ENCODE measurements at regions not wholly inside any gene's neighbourhood (a gene's known extent, or its start where the extent isn't known, plus 50 kb on each side); places are given as distances from the start of the nearest gene placed in this dataset.
A peak's percentile ranks its signal among the peaks of the same experiment; 100 is the strongest.

DNA sequence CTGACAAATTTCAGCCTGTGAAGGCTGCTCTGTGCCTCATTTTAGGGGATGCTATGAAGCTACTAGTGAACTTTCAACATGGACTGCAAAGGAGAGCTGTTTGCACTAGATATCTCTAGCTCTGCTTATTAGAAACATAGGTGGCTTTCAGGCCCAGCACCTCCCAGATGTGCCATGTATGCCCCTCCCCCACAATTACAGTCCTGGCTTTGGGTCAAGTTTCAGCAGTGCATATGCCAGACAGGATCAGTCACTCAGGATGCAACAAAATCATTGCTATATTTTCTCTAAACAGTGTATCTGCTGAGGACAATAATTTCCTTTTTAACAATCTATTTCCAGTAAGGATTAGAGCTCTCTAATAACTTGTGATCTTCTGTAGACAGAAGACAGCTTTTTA lies 178.8 kb upstream of the STAC start:
- no peak for DNase-seq

- no peak for DNase-seq
Measured at GRCh38 chr3:36206956-36207580, 173.2 kb upstream of the STAC start.

DNA sequence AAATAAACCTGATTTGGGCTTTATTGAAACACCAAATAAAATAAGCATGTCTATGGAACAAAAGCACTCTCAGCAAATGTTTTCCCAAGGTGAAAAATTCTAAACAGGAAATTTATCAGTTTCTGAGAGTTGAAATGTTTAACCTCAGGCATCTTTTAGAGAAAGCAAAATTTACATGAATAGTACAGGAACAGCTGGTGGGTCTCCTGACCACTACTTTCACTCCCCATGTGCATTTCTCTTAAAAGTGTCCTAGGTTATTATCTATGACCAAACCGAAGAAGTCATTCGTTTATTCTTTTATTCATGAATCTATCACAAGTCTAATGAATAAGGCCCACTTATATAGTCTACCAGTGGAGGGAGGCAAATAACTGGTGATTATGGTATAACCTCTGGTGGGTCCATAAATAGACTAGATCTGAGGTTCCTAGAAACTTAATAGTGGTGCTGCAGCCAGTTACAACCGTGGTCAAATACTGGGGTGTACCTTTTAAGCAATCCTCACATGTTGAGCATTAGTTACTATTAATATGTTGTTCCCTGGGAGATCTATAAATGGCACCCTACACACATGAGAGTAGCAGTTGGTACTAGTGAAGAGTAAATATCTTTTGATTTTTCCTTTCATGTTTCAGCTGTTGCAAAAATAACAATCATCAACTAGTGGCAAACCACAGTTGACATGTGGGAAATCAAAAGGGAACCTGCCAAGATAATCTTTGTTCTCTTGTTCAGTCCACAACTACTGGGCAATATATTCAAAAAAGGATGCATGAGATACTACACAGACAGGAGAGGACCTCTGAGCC lies 169.3 kb upstream of the STAC start:
- no peak for DNase-seq

DNA sequence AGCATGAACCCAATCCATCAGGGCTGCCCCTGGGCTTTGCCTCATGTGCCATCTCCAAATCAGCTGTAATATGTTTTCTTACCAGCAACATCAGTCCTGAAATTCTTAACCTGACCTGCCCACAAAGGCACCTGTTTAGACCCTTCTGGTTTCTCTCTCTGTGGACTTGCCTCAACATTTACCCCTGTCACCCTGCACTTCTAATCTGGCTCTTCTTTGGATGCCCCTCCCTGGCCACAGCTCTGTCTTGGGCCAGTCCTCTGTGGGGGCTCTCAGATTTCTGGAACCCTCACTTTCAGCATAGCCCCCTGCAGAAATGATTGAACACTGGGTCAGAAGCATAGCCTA lies 168.7 kb upstream of the STAC start:
- no peak for DNase-seq

DNA sequence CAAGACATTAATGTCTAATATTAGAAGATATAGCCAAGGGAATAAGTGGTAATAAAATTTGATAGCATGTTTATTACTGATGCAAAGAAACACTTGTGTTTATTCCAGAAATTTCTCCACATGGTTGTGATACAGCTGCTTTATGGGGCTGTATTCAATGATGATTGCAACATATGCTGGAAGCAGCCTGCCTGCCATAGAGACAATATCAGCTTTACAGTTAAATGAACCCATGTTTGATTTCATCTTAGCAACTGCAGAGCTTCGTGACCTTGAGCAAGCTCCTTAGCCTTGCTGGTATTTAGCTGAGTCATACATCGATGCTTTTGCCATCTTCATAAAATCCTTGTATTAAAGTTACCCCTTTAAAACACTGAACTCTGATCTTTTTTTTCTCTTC lies 168.1 kb upstream of the STAC start:
- no peak for DNase-seq

DNA sequence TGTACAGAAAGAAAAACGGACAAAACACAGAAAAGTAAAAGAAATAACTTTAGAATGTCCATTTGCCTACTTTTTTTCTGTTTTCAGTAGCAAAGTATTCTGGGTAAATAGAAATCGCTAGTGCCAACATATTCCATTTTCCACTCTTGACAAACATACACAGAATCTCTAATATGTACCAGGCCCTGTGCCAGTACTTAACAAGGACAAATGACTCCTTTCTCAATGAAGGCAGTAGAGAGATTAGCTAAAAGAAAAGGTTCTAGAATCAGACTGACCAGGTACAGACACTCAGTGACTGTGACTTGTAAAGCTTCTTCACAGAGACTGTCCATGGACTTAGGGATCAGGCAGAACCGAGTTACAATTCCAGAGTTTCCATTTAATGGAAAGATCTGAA lies 165.8 kb upstream of the STAC start:
- DNase-seq = no peak

DNA sequence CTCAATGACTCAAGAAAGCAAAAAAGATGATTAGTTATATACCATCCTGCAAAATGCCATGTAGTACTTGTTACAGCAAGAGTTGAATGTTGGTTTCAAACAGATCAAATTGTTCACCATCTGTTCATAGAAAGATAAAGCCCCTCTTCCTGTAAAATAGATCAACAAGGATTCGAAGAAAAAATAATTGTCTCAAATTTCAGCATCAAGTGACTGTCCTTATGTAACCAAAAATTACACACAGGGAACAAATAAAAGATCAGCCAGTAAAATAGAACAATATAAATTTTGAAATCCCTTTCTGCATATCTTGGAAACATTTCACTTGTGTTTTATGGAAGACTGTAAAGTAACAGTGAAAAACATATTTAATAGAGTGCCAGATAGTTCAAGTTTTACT lies 165.1 kb upstream of the STAC start:
- DNase-seq = no peak

DNA sequence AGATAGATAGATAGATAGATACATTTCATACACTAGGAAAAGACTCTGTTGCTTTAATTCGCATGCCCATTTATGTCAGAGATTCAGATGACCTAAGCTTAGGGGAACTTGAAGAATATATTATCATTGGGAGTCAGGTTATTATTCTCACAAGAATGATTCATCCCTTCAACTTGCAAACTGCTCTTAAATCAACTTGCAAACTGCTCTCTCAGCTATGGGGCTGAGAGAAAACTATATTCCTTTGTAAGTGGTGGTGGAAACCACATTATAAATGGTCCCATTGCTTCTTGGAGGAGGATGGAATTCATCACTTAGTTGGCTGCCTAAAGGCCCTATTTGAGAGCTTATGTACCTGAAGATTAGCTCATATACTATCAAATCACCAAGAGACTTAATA lies 160.9 kb upstream of the STAC start:
- DNase-seq = no peak

DNA sequence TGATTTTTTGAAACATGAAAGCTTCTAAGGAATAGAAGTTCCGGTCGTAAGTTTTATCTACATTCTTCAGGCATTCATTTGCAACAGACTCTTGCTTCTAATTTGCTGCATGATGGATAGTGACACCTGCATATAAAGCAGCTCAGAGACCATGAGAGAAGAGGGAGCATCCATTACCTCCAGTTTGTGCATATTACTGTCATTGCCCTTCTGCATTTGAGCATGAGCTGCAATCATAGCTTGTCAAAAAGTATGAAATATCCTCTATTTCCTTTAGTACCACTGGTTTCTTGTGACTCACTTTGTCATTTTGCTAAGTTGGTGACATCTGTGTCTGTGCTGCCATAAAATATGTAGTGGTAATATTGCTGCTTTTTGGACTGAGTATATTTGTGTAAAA lies 160.1 kb upstream of the STAC start:
- no peak for DNase-seq

DNA sequence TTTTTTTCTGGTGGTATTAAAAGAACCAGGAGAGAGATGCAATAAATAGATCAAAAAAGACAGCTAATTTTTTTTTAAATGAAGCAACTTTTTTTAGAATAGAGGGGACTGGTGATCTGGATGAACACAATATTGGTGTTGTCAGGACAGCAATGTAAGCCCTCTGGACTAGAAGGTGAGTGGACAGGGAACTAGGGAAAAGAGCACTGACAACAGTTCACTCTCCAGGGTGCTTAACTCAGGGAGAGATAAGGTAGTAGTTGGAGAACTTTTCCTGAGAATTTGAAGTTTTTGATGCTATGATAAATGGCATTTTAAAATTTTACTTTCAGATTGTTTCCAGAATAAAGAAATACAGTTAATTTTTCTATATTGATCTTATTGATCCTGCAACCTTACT lies 158.3 kb upstream of the STAC start:
- no peak for DNase-seq

DNA sequence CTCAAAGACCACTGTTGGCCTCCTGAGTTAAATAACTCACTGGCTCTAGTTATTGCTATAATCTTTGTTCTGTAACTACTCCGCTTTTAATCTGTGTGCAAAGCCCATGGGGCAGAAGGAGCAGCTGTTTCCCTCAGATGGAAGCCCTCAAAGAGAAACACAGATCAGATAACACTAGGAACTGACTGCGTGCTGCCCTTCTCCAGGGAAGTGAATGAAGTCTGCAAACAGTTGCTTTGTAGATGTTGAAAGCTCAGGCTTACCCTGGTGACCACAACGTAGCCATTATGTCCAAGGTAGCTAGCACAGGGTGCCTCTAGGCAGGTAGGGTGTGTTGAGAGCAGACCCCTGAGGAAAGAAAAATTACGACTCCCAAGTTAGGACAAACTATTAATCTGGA lies 152.3 kb upstream of the STAC start:
- DNase-seq = peak; percentile 32

DNA sequence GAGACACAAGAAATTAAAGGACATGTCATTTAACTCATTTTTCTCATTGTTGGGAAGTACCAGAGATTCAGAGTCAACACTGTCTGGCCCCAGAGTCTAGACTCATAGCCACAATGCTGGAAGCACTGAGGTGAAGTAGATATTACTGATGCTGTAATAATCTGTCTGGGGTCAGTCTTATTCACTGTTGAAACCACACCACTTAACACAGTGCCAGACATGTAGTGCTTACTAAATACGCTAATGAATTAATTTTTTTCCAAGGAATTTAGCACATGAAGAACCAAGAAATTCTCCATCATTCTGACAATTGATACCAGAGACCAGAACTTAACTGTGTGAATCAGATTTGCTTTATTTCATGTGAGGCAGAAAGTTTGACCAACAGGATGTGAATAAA lies 150.8 kb upstream of the STAC start:
- no peak for DNase-seq

DNA sequence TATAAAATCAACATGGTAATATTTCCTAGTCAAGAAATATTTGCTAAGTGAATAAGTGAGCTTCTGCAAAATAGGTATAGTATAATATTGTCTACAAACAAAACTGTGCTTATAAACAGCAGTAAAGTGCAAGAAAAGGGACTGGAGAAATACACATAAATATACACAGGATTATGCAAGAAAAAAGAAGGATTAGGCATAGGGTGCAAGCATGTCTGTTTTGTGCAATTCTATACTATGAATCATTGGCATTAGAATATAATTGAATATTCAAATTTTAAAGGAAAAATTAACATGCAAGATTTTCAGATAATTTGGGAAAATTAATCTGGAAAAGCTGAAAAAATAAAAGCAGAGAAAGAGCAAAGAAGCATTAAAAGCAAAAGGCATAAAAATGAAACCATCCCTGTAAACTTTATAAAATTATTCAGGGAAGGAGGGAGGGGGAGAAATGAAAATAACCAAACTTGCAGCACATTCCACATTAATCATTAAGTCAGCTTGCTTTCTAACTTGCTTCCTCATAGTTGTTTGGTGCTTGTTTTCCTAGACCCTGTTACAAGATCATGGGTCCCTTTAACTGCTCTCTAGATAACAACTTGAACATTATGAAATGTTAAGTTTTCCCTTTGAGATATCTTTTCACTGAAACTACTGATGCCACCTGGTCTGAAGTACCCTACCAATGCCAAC lies 147.4 kb upstream of the STAC start:
- no peak for DNase-seq

GRCh38 chr3:36244728-36245127 lies 135.6 kb upstream of the STAC start:
- DNase-seq = no peak

DNA sequence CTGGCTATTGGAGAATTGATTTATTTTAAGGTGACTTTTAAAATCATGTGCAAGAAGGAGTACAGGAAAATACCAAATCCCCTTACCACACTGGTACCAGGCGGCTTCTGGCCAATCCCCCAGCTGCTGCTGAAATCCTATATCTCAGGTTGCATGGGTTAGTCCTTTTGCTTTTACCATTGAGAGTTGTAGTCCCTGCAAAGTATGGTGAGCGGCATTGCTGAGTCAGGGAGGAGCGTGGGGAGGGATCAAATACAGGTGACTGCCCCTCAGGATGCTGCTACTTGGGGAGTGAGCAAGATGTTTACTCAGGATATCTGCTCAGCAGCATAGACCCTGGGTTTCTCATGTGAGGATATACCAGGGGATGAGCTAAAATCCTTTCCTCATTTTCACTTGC lies 131.9 kb upstream of the STAC start:
- DNase-seq = no peak

DNA sequence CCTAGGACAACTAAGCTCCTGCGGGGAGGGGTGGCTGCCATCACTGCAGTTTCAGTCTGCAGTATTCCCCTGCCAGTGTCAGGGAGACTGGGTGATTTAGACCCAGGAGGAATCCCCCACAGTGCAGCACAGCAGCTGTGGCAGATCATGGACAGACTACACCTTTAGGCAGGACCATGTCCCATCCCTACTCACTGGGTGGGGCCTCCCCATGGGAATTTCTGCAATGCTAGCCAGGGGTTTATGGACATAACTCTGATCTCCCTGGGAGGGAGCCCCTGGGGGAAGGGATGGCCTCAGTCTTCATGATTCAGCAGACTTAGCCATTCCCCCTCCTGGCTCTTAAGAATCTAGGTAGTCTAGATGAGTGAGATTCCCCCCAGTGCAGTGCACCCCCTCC lies 130.1 kb upstream of the STAC start:
- DNase-seq = no peak

DNA sequence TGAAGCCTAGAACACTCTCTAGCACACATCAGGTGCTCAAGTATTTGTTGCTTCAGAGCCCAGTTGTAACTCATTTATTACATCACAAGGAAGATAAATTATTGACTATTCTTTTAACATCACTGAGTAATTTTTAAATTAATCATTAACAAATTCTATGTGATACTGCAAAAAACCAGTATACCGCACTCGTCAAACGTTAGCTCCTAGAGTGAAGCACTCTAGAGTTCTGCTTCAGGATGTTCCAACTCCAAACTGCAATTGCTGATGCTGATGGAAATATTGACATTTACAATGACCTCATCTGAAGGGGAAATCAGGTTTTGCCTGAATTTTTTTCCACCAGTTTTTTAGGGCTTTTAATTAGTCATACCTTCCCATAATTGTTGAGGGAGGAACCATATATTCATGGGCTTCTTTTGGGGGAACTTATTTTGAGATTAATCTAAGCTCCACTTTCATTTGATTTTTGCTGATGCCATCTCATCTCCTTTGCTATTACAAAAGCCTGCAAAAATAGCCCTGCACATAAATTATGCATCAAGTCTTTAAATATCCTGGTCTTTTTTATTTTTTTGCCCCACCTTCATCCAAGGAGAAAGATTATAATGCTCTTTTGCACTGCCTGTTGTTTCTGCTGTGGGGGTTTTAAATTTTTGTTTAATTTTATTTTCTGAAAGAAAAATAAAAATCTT lies 123.0 kb upstream of the STAC start:
- no peak for DNase-seq

GRCh38 chr3:36258421-36258820 lies 121.9 kb upstream of the STAC start:
- peak; percentile 2 for DNase-seq

- DNase-seq = no peak
Measured at GRCh38 chr3:36259580-36259979, 120.7 kb upstream of the STAC start.

DNA sequence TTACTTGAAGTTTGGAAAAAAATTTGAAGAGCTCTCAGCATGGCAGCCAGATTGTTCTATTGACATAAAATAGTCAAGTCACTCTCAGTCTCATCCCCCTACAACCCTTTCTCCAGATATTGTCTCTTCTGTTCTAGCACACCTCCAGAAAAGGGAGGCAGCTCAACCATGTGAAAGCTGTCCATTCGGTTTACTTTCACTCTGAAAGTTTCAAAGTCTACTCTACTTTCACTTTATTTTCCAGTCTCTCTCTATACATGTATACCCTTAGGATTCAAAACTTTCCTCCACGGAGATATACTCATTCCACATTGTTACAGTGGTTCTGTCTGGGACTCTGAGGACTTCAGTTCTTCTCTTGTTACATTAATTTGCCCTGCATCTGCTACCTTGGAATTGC lies 111.0 kb upstream of the STAC start:
- DNase-seq = no peak

DNA sequence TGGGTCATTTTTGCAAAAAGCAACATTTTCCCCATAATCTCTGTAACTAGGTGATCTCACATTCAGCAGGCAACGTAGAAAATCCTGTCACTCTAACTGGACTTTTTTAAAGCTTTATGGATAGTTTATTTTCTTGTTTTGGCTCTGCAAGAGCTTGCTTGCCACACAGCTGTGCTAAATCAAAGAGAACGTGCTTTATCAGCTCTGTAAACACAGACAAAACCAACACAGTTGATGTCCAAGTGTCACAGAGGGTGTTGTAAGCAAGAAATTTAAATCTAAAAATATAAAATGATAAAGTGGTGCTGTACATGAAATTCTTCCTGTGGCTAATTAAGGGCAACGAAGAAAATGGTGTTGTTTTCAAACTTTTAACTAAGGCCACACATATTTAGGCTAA lies 97.5 kb upstream of the STAC start:
- no peak for DNase-seq

DNA sequence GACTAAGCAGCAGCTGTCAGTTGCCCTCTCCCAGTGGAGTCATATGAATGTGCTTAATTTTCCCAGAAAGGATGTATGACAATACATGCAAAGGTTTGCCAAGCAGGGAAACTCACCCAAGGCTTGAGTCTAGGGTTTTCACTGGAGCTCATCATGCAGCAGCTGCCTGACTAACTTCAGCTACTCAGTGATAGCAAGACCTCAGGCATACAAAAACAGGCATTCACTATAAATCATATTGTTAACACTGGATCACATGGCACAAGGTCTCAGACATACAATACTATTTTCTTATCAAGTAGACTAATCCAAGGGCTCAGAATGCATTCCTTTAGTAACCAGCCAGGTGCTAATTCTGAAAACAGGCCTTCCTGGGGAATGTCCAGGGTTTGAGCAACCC lies 85.0 kb upstream of the STAC start:
- no peak for DNase-seq

- no peak for DNase-seq
Measured at GRCh38 chr3:36297195-36297594, 83.1 kb upstream of the STAC start.

GRCh38 chr3:36298188-36298587 lies 82.1 kb upstream of the STAC start:
- no peak for DNase-seq

Data from eye (tissue), 1 donor.